H1 (cell line): ENCODE measurements at regions not wholly inside any gene's neighbourhood (a gene's known extent, or its start where the extent isn't known, plus 50 kb on each side); places are given as distances from the start of the nearest gene placed in this dataset.

Source experiments
- CTCF ChIA-PET: fragments of 300-600 bp; sonication (Branson Sonifier 250); formaldehyde crosslinking; loops from one replicate; lab custom pipeline; 2021; ENCODE audit not compliant: partially characterized antibody; lab: Charles Lee
- POLR2A ChIA-PET: fragments of 300-600 bp; sonication (Branson Sonifier 250); formaldehyde crosslinking; loops from one replicate; lab custom pipeline; 2021; ENCODE audit warnings: inconsistent platforms; ENCODE audit not compliant: partially characterized antibody; lab: Charles Lee
- DNase-seq, 2 experiments: peaks; one replicate each; pipeline versions ENCODE4 v3.0.0 to v3.0.0-alpha.2; 2010 to 2022; ENCODE audit warnings: low spot score in 2 of 2, low read depth in 1 of 2, mixed read lengths in 1 of 2
- FAIRE-seq: peaks from 2 replicates; lab custom pipeline; 2011; peaks lifted over from hg19 to GRCh38; lab: Jason Lieb, UNC
- H2AFZ ChIP-seq: 2 replicates; pipeline ENCODE4 v1.8.1; 2012; ENCODE audit warnings: low read length, inconsistent platforms
- H2AK5ac ChIP-seq: 2 replicates; pipeline ENCODE4 v1.6.1; 2013; ENCODE audit warnings: low read depth, low read length
- H2BK120ac ChIP-seq: replicated peaks from 2 replicates; pipeline ENCODE3; 2013; ENCODE audit warnings: low read depth, low read length, inconsistent platforms
- H2BK12ac ChIP-seq: 2 replicates; pipeline ENCODE4 v1.6.1; 2013; ENCODE audit warnings: low read depth, low read length
- H2BK15ac ChIP-seq: 2 replicates; pipeline ENCODE4 v1.6.1; 2013; ENCODE audit warnings: low read length
- H2BK20ac ChIP-seq: 2 replicates; pipeline ENCODE4 v1.6.1; 2013; ENCODE audit warnings: low read length
- H2BK5ac ChIP-seq: 2 replicates; pipeline ENCODE4 v1.6.1; 2013; ENCODE audit warnings: low read depth, low read length
- H3K14ac ChIP-seq: 2 replicates; pipeline ENCODE4 v1.6.1; 2013; ENCODE audit warnings: inconsistent platforms; ENCODE audit not compliant: insufficient read length
- H3K18ac ChIP-seq: 2 replicates; pipeline ENCODE4 v1.6.1; 2013; ENCODE audit warnings: low read length; ENCODE audit errors: extremely low read depth
- H3K23ac ChIP-seq: 2 replicates; pipeline ENCODE4 v1.6.1; 2013; ENCODE audit warnings: inconsistent platforms; ENCODE audit not compliant: insufficient read length
- H3K23me2 ChIP-seq: 2 replicates; pipeline ENCODE4 v1.6.1; 2013; ENCODE audit warnings: low read depth, low read length
- H3K27ac ChIP-seq: 2 replicates; pipeline ENCODE4 v1.6.1; 2011; ENCODE audit warnings: low read depth, low read length, inconsistent platforms
- H3K27me3 ChIP-seq, 4 experiments: replicated peaks in 1 of 4; 1 replicate in 1 of 4; 2 replicates in 3 of 4; pipeline versions ENCODE4 v1.6.1 to v1.8.1; 2011 to 2013; ENCODE audit warnings: low read length in 3 of 4, mild to moderate bottlenecking in 3 of 4, inconsistent platforms in 2 of 4, mixed read lengths in 2 of 4, moderate library complexity in 1 of 4; ENCODE audit not compliant: control insufficient read depth in 3 of 4, insufficient read depth in 3 of 4; ENCODE audit errors: extremely low read depth in 1 of 4
- H3K36me3 ChIP-seq, 4 experiments: 2 replicates each; pipeline versions ENCODE4 v1.6.1 to v1.8.1; 2011 to 2013; ENCODE audit warnings: mild to moderate bottlenecking in 4 of 4, low read length in 3 of 4, moderate library complexity in 2 of 4, control low read depth in 1 of 4, inconsistent platforms in 1 of 4; ENCODE audit not compliant: insufficient read depth in 4 of 4, control insufficient read depth in 2 of 4
- H3K4ac ChIP-seq: replicated peaks from 2 replicates; pipeline ENCODE3; 2013; ENCODE audit warnings: low read length, low read depth, mixed read lengths, inconsistent platforms; ENCODE audit not compliant: insufficient read length
- H3K4me1 ChIP-seq, 4 experiments: replicated peaks in 1 of 4; 1 replicate in 1 of 4; 2 replicates in 3 of 4; pipeline versions ENCODE4 v1.6.1 to v1.8.1; 2011 to 2013; ENCODE audit warnings: low read length in 3 of 4, inconsistent platforms in 2 of 4, mixed read lengths in 1 of 4; ENCODE audit not compliant: insufficient read depth in 4 of 4, control insufficient read depth in 3 of 4
- H3K4me2 ChIP-seq, 2 experiments: 2 replicates each; pipeline versions ENCODE4 v1.6.1 to v1.8.1; 2011 to 2013; ENCODE audit warnings: low read depth in 2 of 2, low read length in 2 of 2, control low read depth in 1 of 2, inconsistent platforms in 1 of 2, mild to moderate bottlenecking in 1 of 2; ENCODE audit not compliant: insufficient read depth in 1 of 2
- H3K4me3 ChIP-seq, 4 experiments: fragments of 200-600, 300-600 bp in 1 of 4; sonication (generic), shearing (Covaris generic), sonication (Bioruptor Twin) in 1 of 4; 2 replicates each; pipeline versions ENCODE4 v1.5.1 to v1.8.1; 2011 to 2016; ENCODE audit warnings: low read length in 4 of 4, low read depth in 3 of 4, control low read depth in 2 of 4, inconsistent platforms in 2 of 4, mild to moderate bottlenecking in 2 of 4, mixed read lengths in 1 of 4, moderate library complexity in 1 of 4; ENCODE audit not compliant: insufficient read depth in 2 of 4; ENCODE audit errors: extremely low read depth in 1 of 4
- H3K56ac ChIP-seq: replicated peaks from 2 replicates; pipeline ENCODE3; 2013; ENCODE audit warnings: low read depth, mild to moderate bottlenecking, mixed read lengths, low read length, inconsistent platforms; ENCODE audit not compliant: insufficient read length
- H3K79me1 ChIP-seq: 2 replicates; pipeline ENCODE4 v1.6.1; 2013; ENCODE audit warnings: low read depth, low read length, control low read depth
- H3K79me2 ChIP-seq, 2 experiments: 2 replicates each; pipeline versions ENCODE4 v1.6.1 to v1.8.1; 2012 to 2013; ENCODE audit warnings: low read length in 2 of 2, mild to moderate bottlenecking in 2 of 2, inconsistent platforms in 1 of 2; ENCODE audit not compliant: insufficient read depth in 2 of 2, control insufficient read depth in 1 of 2
- H3K9ac ChIP-seq, 4 experiments: replicated peaks in 1 of 4; 1 replicate in 1 of 4; 2 replicates in 3 of 4; pipeline versions ENCODE4 v1.6.1 to v1.8.1; 2011 to 2013; ENCODE audit warnings: low read depth in 3 of 4, low read length in 3 of 4, control low read depth in 2 of 4, mild to moderate bottlenecking in 2 of 4, moderate library complexity in 2 of 4, inconsistent platforms in 1 of 4; ENCODE audit errors: extremely low read depth in 1 of 4
- H3K9me3 ChIP-seq, 2 experiments: 2 replicates each; pipeline versions ENCODE4 v1.6.1 to v1.8.1; 2012 to 2013; ENCODE audit warnings: mild to moderate bottlenecking in 2 of 2, moderate library complexity in 2 of 2, control low read depth in 1 of 2, inconsistent platforms in 1 of 2, low read depth in 1 of 2, low read length in 1 of 2, mixed read lengths in 1 of 2; ENCODE audit not compliant: insufficient read depth in 2 of 2
- H4K20me1 ChIP-seq, 2 experiments: replicated peaks in 1 of 2; 2 replicates each; pipeline versions ENCODE3 to v1.8.1; 2011 to 2013; ENCODE audit warnings: inconsistent platforms in 2 of 2, low read length in 2 of 2, mild to moderate bottlenecking in 1 of 2; ENCODE audit not compliant: insufficient read depth in 2 of 2, control insufficient read depth in 1 of 2
- H4K5ac ChIP-seq: 2 replicates; pipeline ENCODE4 v1.6.1; 2013; ENCODE audit warnings: low read length, low read depth, mixed read lengths, inconsistent platforms; ENCODE audit not compliant: insufficient read length
- H4K8ac ChIP-seq: 2 replicates; pipeline ENCODE4 v1.8.0; 2013; ENCODE audit warnings: mild to moderate bottlenecking, moderate library complexity, low read length, inconsistent platforms; ENCODE audit not compliant: insufficient read depth; ENCODE audit errors: extremely low read depth
- H4K91ac ChIP-seq: replicated peaks from 2 replicates; pipeline ENCODE3; 2013; ENCODE audit warnings: low read length, mixed read lengths, inconsistent platforms; ENCODE audit not compliant: insufficient read length
- ATF2 ChIP-seq: IDR thresholded peaks from 2 replicates; pipeline ENCODE4 v1.6.1; 2012; ENCODE audit warnings: low read length, inconsistent platforms
- BACH1 ChIP-seq: IDR thresholded peaks from 2 replicates; pipeline ENCODE4 v1.6.1; 2012; ENCODE audit warnings: low read length, improper control_type of control experiment
- BRCA1 ChIP-seq: IDR thresholded peaks from 2 replicates; pipeline ENCODE4 v1.6.1; 2012; ENCODE audit warnings: low read depth, low read length, improper control_type of control experiment
- CBX5 ChIP-seq: fragments of 300-800, 300-1000 bp; sonication (generic); IDR thresholded peaks from 2 replicates; pipeline ENCODE4 v1.7.1; 2016; ENCODE audit warnings: antibody characterized with exemption, low read length, low read depth
- CEBPB ChIP-seq: IDR thresholded peaks from 2 replicates; pipeline ENCODE4 v1.6.1; 2012; ENCODE audit warnings: low read depth, low read length
- EP300 ChIP-seq, 2 experiments: IDR thresholded peaks; 1 replicate in 1 of 2; 2 replicates in 1 of 2; pipeline ENCODE4 v1.6.1; 2011 to 2012; ENCODE audit warnings: low read depth in 2 of 2, low read length in 2 of 2, mild to moderate bottlenecking in 2 of 2, borderline replicate concordance in 1 of 2, inconsistent platforms in 1 of 2, moderate library complexity in 1 of 2
- EZH2 ChIP-seq: fragments of 200-600 bp; sonication (generic); IDR thresholded peaks from 2 replicates; pipeline ENCODE4 v1.7.1; 2012; ENCODE audit warnings: low read depth, mild to moderate bottlenecking, moderate library complexity, low read length, inconsistent platforms; ENCODE audit not compliant: severe bottlenecking
- MAFK ChIP-seq: IDR thresholded peaks from 2 replicates; pipeline ENCODE4 v1.6.1; 2012; ENCODE audit warnings: low read depth, mild to moderate bottlenecking, improper control_type of control experiment, low read length
- MAX ChIP-seq: IDR thresholded peaks from 2 replicates; pipeline ENCODE4 v1.6.1; 2012; ENCODE audit warnings: inconsistent platforms
- RAD21 ChIP-seq, 2 experiments: IDR thresholded peaks in 1 of 2; conservative IDR thresholded peaks in 1 of 2; 2 replicates each; pipeline ENCODE4 v1.6.1; 2011; ENCODE audit warnings: low read depth in 2 of 2, low read length in 2 of 2, improper control_type of control experiment in 1 of 2, inconsistent platforms in 1 of 2, mild to moderate bottlenecking in 1 of 2, moderate library complexity in 1 of 2
- RFX5 ChIP-seq: IDR thresholded peaks from 2 replicates; pipeline ENCODE4 v1.6.1; 2011; ENCODE audit warnings: low read depth, low read length, improper control_type of control experiment, borderline replicate concordance
- SUZ12 ChIP-seq: fragments of 200-600 bp; sonication (generic); IDR thresholded peaks from 2 replicates; pipeline ENCODE4 v1.6.1; 2012; ENCODE audit warnings: mild to moderate bottlenecking, inconsistent platforms, low read length, moderate library complexity, mixed read lengths
- TAF1 ChIP-seq: IDR thresholded peaks from 2 replicates; pipeline ENCODE4 v1.6.1; 2011; ENCODE audit warnings: mild to moderate bottlenecking, low read depth, low read length
- TAF7 ChIP-seq: optimal IDR thresholded peaks from 2 replicates; pipeline ENCODE3; 2011; ENCODE audit warnings: low read depth, mild to moderate bottlenecking, inconsistent platforms, low read length, moderate library complexity, borderline replicate concordance

GRCh38 chr14:83217492-83217891 is 1683.8 kb upstream of the SEL1L start:
- ChIA-PET POLR2A (no interaction called here), CTCF (no interaction called here)
- Histone ChIP-seq H3K14ac (no peak overlapping the region), H3K27ac (no peak overlapping the region), H2BK12ac (no peak overlapping the region), H3K27me3 (no peaks in the 10 kb centered on the region), H3K79me2 (no peaks in the 10 kb centered on the region), H3K4me3 (no peak overlapping the region), H4K8ac (no peak overlapping the region), H2BK15ac (no peak overlapping the region), H2AK5ac (no peak overlapping the region), H3K18ac (no peak overlapping the region), H4K5ac (no peak overlapping the region), H2AFZ (no peak overlapping the region), H3K4me1 (peaks cover 0 to 2% (median 0%) of the 10 kb centered on the region in 4 experiments; a peak in 1 of 7 replicates), H3K56ac (no peak overlapping the region), H3K9ac (no peak overlapping the region), H3K9me3 (no peaks in the 10 kb centered on the region), H2BK20ac (no peak overlapping the region), H2BK120ac (no peak overlapping the region), H3K4ac (no peak overlapping the region), H3K36me3 (no peaks in the 10 kb centered on the region), H4K20me1 (no peaks in the 10 kb centered on the region), H3K23ac (no peak overlapping the region), H3K79me1 (no peaks in the 10 kb centered on the region), H3K4me2 (no peak overlapping the region), H2BK5ac (no peak overlapping the region), H4K91ac (no peak overlapping the region), H3K23me2 (no peaks in the 10 kb centered on the region)
- FAIRE-seq = no peak
- DNase-seq = no peak
- TF ChIP-seq TAF1 = no peak
- no peak for TF ChIP-seq ATF2
- TF ChIP-seq RFX5 = no peak
- TF ChIP-seq MAFK = no peak
- no peak for TF ChIP-seq MAX
- TF ChIP-seq BACH1 = no peak
- TF ChIP-seq CBX5 = no peak
- no peak for TF ChIP-seq CEBPB
- TF ChIP-seq BRCA1 = no peak
- TF ChIP-seq TAF7 = no peak
- no peak for TF ChIP-seq EP300 (IDR thresholded peaks at IDR 0.05; ENCODE audit: borderline replicate concordance in 1 of 2, low read depth in 2 of 2, low read length in 2 of 2)
- TF ChIP-seq SUZ12 = no peak
- no peak for TF ChIP-seq RAD21 (IDR thresholded peaks at IDR 0.05 in 1 of 2, conservative IDR thresholded peaks at IDR 0.05 in 1 of 2; ENCODE audit: low read depth in 2 of 2, low read length in 2 of 2)
- no peak for TF ChIP-seq EZH2
